HUDEP-2 (cell line): ENCODE measurements at regions not wholly inside any gene's neighbourhood (a gene's known extent, or its start where the extent isn't known, plus 50 kb on each side); places are given as distances from the start of the nearest gene placed in this dataset.
"Not testable (repeated sequence)": the region's sequence is repeated elsewhere in the genome, so short reads cannot be mapped to it uniquely, and the experiment has no call there.

ENCODE experiments used
- DNase-seq, 76 experiments: peaks; one replicate each; lab custom pipeline; 2025; ENCODE audit not compliant: unreplicated experiment in 76 of 76; lab: John Stamatoyannopoulos, UW

DNA sequence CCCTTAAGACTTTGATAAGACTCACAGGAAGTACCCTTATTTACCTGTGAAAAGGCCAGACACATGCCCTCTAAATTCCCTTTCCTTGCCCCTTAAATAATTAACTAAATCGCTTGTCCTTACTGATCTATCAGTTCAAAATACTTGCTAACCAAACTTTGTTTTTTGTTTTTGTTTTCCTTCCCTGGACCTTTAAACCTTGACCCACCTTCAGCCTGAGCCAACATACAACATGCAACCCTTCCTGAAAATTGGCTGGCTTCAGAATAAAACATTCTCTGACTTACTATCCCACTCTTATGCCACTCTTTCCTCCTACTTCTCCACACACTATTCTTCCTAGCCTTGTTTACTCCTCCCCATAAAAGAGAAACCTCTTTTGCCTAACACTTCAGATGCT is 448.1 kb upstream of the TRAM1L1 start:
- DNase-seq = no peak

DNA sequence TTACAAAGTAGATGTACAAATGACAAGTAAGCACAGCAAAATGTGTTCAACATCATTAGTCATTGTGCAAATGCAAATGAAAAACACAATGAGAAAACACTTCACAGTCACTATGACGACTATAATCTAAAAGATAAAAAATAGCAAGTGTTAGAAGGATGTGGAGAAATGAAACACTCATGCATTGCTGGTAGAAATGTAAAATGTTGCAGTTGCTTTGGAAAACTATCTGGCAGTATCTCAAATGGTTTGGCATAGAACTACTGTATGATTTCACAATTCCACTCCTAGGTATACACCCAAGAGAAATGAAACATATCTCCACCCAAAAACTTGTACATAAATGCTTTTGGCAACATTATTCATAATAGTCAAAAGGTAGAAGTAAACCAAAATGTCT is 459.7 kb upstream of the TRAM1L1 start:
- no peak for DNase-seq

DNA sequence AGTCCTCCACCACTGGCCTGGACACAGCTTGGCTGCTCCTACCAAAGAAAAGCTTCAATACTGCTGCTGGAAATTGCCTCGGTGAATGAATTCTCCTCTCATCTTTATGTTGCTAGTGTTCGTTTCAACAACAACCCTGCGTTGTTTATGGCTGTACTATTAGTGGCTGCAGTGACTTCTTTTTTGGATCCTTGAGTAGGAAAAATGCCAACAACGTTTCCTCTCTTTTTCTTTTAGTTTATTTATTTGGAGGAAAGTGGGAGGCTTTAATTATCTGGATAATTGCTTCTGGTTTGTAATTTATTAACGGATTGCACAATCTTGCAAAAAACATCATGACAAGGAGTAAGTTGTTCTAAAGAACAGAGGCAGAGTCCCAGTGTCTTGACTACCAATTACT is 464.1 kb upstream of the TRAM1L1 start:
- no peak for DNase-seq

DNA sequence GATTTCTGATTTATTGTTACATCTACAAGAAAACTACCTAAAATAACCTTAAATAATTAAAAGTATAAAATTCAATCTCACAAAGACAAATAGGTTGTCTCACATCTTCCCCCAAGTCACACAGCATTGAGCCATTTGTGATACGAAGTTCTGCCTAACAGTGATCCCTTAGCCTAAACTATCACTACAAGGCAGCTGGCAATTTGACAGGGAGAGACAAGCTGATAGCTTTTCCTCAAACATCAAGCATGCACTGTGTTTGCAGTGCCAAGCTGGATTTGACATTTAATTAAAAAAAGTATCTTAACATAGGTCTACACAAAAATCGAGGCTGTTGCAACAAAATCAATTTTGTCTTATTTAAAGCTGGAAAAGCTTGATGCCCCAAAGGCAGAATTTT is 464.7 kb upstream of the TRAM1L1 start:
- no peak for DNase-seq

DNA sequence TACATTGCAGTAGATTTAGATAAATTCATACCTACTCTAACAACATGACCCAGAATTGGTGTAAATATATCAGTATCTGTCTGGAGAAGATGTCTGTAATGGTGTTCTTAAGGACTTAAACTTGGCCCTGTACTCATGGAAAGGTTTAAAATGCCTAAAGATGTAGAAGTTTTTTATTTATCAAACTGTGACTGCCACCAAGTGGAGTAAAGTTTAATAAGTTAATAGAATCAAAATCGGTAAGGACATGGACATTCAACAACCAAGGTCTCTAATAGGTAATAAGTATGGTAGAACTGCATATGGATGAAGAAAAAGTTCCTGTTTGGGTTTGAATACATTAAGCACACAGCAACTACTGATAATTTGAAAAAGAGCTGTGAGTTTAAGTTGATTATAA is 474.0 kb upstream of the NDST3 start:
- no peak for DNase-seq

DNA sequence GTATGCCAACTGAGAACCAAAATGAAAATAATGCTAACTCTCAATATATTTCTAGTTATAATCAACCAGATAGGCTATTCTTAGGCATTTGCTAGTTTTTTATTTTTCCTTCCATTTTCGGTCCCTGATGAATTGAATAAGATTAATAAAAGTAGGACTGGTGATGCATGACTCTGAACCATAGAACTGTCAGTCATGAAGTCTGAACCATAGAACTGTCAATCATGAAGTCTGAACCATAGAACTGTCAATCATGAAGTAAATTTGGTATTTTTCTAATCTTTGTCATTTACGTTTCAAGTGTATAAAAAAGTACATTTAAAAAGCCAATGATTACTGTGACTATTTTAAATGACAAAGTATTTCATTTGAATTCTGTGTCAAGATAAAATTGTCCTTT is 460.2 kb upstream of the NDST3 start:
- no peak for DNase-seq

DNA sequence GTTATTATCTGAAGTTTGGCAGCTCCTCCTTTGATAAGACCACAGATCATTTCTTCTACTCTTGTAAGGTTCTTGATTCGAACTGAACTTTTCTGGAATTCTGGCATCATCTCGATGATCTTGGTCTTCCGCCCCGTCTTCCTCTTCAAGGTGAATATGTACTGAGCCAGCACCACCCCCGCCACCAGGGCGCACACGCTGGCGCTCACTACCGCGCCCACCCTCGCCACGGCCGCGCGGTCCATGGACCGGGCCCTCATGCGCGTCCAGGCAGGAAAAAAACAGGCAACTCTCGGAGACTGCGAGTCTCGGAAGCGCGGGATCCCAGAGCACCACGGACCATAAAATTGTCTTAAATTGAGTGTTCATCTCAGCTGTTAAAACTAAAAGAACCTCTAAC is 458.4 kb upstream of the NDST3 start:
- no peak for DNase-seq

DNA sequence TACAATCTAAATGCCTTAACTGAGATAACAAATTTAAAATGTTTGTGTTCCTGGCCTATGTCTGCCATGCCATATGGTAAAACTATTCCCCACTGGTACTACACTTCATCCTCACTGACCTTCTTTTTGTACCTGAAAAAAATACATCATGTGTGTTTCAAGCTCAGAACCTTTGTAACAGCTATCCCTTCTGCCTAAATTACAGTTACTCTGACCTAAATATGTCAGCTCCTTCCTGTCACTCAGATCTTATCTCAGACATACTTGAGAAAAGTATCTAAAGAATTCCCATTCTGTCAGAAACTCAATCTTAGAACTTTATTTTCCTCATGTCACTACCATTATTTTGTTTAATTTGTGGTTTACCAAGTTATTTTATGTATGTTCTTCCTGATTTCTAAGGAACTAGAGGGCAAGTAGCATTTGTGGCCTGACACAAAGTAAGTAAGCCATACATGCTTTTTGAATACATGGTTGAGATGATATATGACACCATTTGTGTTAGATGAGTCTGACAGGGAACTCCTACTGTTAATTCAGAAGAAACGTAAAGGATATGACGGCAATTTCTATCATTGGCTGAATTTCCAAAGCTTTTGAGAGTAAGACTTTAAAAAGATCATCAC is 456.5 kb upstream of the NDST3 start:
- no peak for DNase-seq

DNA sequence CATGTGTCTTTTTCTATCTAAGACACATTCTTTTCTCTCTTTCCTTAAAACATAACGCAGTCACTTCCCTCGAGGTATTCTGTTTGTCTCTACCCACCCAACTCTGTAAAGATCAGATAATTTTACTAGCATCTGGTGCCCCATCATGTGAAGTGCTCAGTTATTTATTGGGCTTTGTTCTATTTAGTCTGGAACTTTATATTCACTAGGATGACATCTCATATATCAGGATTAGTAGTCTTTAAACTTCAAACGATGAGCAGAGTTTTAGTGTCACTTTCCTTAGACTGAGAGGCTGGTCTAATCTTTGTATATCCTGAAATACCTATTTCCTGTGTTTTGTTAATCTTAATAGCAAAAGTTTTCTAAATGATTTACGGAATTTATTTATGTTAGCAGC is 445.5 kb upstream of the NDST3 start:
- no peak for DNase-seq

DNA sequence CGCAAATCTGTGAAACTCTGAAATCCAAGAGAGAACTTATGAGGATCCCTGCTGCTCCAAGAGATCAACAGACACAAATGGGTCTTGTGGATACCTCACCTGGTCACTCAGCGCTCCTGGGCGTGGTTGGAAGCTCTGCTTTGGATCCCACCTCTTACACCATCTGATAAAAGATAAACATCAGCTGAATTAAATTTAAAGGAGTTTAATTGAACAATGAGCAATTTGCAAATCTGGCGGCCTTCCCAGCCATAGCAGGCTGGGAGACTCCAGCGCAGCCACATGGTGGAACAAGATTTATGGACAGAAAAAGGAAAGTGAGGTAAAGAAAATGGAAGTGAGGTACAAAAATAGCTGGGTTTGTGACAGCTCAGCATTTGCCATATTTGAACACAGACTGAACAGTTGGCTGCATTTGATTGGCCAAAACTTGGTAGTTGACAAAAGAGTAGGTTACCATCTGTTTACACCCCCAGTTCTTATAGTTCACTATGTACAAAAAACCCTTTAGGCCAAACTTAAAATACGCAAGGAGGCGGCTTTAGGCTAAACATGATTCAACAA is 437.3 kb upstream of the NDST3 start:
- DNase-seq = no peak

DNA sequence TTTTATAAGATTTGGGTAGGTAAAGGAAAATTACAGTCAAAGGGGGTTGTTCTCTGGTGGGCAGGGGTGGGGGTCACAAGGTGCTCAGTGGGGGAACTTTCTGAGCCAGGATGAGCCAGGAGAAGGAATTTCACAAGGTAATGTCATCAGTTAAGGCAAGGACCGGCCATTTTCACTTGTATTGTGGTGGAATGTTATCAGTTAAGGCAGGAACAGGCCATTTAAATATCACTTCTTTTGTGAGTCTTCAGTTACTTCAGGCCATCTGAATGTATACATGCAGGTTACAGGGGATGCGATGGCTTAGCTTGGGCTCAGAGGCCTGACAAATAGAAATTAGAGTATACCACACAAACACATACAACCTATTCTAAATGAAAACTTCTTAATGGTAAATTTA is 434.9 kb upstream of the NDST3 start:
- DNase-seq = not testable (repeated sequence)

DNA sequence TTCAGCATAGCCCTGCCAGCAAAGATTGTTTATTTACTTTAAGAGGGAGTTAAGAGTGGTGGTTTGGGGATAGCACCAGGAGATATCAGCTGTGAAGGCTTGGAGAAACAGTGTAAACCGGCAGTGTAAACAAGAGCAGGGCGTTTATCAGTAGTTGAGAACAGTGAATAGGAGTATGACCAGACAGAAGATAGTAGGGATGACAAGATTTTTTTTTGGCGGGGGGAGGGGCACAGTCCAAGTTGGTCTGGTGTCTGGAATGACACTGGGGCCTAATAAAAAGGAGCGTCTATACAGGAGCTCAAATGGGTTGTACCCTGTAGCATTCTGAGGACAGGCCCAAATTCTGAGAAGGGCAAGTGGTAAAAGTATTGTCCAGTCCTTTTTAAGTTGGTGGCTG is 433.4 kb upstream of the NDST3 start:
- not testable (repeated sequence) for DNase-seq

DNA sequence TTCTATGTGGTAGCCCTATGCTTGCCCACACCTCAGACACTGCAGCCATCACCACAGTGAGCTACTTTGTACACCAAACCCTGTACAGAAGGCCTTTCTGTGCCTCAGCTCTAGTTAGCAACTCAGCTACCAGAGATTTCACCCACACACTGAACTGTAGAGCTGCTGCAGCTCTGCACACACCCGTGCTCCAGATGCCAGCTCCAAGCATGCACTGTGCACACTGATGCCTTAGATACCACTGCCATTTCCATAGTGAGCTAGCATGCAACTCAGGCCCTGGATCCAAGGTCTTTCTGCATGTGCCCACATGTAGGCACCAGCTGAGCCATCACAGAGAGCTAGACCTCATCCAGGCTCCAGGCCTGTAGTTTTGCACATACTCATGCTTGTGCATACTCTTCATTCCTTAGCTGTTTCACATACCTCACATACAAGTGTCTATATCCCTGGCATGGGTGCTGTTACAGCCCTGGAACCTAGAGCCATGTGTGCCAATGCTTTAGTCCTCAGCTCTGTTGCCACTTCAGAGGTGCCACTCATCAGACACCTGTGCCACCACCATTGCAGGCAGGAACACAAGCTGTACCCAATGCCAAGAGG is 423.5 kb upstream of the NDST3 start:
- DNase-seq = no peak

DNA sequence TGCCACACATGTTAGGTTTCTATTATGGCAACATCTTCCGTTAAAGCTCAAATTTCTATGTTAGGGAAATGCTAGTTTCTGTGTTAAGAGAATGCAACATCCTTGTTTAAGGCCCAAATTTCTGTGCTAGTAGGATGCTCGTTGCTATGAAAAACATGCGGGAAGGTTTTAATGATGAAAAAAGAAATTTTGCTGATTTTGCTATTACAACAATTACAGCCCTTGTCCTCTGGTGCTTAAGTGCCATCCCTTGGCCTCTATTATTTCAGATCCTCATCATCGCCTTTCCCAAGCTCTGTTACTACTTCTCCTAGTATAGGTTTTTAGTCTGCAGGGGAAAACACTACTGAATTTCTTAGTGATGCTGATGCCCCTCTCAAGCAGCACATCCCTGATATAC is 412.6 kb upstream of the NDST3 start:
- DNase-seq = no peak

DNA sequence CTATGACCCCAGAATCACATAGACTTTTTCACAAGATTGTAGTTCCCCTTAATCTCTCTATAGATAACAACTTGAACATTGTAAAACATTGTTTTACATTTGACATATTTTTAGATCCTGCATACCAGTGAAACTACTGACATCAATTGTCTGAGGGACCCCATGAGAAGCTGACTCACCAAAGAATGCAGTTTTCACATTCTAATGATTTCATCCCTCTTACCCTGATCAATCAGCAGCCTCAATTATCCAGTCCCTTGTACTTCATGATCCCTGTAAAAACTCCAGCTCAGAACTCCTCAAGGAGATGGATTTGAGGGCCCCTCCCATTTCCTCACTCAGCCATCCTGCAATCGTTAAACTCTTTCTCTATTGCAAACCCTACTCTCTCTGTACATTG is 411.0 kb upstream of the NDST3 start:
- DNase-seq = no peak

DNA sequence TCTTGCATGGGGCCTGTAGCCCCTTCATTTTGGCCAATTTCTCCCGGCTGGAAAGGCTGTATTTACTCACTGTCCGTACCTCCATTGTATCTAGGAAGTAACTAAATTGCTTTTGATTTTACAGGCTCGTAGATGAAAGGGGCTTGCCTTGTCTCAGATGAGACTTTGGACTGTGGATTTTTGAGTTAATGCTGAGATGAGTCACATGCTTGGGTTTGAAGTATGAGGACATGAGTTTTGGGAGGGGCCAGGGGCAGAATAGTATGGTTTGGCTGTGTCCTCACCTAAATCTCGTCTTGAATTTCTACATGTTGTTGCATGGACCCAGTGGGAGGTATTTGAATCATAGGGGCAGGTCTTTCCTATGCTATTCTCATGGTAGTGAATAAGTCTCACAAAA is 407.6 kb upstream of the NDST3 start:
- no peak for DNase-seq

DNA sequence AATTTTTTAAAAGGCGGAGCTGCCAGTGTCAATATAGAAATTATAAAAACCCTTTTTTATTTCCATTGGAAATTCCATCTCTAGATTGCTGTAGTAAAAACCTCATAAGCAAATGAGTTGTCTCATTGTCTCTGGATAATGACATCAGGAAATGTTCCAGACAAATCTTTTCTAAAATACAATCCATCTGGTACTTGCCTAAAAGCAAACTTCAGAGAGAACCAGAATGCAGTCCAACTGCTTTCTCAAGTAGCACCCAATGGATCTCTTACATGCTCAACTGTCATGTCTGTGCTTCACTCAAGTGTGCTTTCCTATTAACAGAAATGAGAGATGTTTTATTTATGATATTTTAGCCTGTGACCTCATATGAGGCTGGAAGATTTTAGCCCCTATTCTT is 399.6 kb upstream of the NDST3 start:
- DNase-seq = no peak

DNA sequence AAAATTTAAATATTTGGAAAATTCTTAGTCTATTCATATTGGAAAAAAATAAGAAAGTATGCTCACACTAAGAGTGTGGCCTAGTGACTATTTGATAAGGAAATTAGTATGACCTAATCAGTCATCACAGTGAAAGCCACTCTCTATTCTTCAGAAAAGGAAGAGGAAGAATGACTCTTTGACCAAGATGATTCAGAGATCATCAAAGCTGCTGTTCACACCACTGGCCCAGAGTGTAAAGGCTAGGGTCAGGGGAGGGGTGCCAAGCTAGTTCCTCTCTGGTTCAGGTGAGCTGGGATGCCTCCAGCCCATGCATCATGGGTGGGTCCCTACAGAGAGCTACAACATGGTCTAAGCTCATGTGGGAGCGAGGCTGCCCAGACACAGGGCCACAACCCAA is 396.9 kb upstream of the NDST3 start:
- no peak for DNase-seq

DNA sequence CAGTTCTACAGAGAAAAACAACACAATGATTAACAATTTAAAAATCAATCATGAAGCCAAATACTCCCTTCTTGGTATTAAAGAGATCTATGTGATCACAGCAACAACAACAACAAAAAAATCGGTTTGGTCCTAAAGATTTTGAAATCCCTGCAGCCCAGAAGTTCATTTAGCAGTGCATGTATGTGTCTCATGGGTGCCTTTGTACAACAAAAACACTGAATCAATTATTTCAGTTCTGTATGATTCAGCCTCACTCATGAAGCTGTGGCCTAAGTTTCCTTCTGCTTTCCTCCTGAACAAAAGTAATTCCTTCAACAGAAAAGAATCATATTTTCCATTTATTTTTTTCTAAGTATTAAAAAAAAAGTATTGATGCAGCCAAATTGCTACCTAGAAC is 393.4 kb upstream of the NDST3 start:
- DNase-seq = no peak

DNA sequence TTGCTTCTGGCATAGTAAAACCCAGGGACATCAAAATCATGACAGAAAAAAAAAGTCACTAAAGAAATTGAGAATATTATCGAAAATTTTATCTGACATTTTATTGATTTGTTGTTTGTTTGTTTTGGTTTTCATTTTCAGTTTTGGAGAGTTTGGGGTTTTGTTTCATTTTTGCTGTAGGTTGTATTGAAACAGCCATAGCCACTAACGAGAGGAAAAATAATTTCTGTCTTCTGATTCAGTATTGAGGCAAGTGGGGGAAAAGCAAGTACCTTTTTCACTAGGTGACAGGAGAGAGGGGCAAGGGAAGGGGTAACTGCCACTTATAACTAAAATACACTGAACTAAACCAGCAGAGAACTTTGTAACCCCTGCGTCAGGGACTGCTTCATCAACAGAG is 392.8 kb upstream of the NDST3 start:
- no peak for DNase-seq

DNA sequence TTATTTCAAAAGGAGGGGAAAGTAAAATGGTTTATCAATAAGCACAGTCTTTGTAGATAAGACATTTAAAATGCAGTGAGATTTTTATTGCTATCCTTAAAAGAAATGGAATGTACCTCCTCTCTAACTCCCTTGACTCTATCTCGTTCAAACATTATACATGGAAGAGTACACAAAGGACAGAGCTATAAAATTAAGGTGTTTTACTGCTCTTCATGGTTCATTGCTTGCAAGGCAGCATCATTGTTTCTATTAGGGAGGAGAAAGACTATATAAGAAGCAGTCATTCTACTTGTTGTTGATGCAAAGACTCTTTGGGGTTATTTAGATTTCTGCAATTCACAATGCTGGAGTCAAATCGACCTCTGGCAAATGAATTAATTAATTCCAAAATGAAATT is 380.2 kb upstream of the NDST3 start:
- no peak for DNase-seq

DNA sequence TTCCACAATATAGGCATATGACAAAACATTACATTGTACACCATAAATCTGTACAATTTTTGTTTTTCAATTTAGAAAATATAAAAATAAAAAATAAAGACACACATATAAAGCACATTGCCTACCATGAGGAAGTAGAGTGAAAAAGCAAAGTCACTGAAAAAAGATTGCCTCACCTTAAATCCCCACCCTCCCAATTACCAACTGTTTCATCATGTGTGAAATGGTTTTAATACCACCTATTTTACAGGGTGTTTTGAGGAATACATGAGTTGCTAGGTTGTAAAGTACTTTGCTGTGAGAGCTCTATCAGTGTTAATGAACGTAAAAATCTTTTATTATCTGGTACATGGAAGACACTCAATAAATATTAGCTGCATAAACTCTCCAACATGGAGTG is 373.6 kb upstream of the NDST3 start:
- no peak for DNase-seq
